DMS114 treated with DMSO at 0.1 percent for 48 hours (cell line): ENCODE measurements at regions not wholly inside any gene's neighbourhood (a gene's known extent, or its start where the extent isn't known, plus 50 kb on each side); places are given as distances from the start of the nearest gene placed in this dataset.

Experiments used
- DNase-seq: peaks from one replicate; lab custom pipeline; 2025; ENCODE audit not compliant: unreplicated experiment; lab: John Stamatoyannopoulos, UW

- no peak for DNase-seq
Observed at GRCh38 chr5:174664180-174664850, 60.1 kb upstream of the MSX2 start.

- DNase-seq, result no peak
Observed at GRCh38 chr5:174665347-174665746, 59.0 kb upstream of the MSX2 start.

GRCh38 chr5:174667526-174667925, 56.9 kb upstream of the MSX2 start:
- no peak for DNase-seq

- DNase-seq, result no peak
Observed at GRCh38 chr5:174668349-174668748, 56.0 kb upstream of the MSX2 start.
